NCI-H526 (cell line): ENCODE measurements at regions not wholly inside any gene's neighbourhood (a gene's known extent, or its start where the extent isn't known, plus 50 kb on each side); places are given as distances from the start of the nearest gene placed in this dataset.

Experiments
- DNase-seq, 2 experiments: peaks; one replicate each; lab custom pipeline; 2025; lab: John Stamatoyannopoulos, UW

DNA sequence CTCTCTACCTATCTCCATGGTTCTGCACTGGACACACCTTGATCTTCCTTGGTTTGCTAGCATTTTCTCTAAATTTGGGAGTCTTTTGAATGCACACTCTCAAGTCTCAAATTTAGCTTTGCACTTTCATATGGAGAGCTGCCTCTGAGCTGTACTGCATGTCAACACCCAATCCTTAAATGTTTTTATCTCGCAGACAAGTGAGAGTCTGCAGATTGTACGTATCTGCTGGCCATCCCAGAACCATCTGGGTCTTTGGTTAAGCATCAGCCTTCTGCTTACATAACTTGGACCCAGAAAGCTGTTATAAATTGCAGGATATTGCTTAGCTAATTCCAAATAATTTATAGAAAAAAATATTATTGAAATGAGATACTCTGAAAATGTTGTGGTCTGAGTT is 111.4 kb upstream of the GRAMD2B start:
- no peak for DNase-seq

DNA sequence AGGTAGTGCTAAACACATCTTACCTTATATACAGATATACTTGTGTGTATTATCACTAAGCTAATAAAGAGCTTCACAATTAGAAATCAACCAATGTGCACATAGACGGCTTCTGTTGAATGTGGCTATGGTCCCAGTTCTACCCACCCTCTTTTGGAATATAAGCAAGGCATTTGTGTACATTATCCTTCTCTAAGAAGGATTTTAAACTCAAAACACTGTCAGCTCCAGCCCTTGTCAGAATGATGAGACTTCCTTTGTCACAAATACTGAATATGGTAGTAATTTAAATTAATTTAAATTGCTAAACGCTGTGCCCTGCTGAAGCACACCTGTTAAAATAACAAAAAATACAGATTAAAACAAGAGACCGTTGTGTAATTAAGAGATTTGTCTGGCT is 107.9 kb upstream of the GRAMD2B start:
- DNase-seq: no peak

DNA sequence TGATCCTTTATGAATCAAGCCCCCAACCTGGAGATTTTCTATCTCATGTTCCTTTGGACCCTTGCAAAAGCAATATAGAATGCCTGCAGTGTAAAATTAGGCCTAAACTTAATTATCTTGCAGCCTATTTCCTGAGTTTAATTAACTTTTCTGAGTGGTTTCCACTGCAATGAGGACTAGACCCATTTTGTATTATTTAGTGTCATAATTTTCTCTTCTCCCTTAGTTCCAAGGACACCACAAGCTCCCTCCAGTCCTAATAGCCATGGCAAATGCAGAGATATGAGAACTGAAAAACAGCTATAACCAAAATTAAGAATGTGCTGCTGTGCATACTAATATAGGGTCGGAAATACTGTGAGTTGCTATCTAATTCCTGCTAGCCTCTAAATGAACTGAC is 90.9 kb upstream of the GRAMD2B start:
- DNase-seq: no peak

DNA sequence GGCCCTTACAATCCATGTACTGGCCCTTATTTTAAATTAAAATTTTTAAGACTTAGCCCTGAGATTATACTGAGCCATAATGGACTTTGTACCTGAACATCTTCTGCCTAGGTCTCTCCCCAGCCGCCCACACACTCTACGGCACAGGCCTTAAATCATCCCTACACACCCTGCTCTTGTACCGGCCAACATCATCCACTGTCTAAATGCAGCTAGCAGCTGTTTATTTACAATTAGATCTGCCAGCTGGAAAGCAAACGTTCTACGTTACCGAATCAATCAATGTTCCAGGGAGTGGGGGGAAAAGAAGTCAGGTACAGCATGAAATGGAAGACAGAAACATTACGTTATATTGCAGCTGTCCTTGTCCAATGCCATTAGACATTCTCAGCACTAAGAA is 88.4 kb upstream of the GRAMD2B start:
- DNase-seq: no peak

DNA sequence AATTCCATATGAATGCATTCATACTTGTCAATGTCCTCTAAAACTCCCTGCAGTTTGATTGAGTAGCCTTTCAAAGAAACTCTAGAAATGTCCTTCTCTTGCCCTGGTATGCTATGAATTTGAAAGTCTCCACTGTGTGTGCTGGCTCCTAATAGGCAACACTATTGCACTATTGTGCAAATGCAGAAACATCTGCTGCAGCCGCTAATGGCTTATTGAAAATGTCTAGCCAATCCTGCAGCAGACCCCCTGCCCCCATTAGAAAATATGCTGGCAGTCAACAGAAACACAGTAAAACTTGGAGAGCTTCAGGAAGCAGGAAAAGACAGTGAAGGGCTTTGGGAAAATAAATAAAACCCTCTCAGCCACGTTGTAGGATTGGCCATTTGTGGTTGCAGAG is 87.3 kb upstream of the GRAMD2B start:
- no peak for DNase-seq

DNA sequence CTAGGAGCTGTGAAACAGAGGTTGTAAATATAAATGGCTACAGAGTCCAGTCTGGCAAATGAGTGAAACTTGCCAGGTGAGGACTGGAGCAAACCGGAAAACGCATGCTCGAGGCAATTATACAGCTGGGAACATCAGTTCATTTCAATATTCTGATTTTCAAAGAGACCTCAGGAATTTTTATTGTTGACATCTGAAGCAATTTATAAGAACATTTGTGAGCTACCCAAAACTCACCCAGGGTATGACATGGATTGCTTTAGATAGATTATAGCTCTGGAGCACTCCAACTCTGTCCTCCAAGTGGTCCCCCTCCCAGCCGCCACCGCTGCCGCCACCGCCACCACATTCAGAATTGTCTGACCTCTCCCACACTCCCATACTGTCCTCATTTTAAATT is 84.6 kb upstream of the GRAMD2B start:
- no peak for DNase-seq

DNA sequence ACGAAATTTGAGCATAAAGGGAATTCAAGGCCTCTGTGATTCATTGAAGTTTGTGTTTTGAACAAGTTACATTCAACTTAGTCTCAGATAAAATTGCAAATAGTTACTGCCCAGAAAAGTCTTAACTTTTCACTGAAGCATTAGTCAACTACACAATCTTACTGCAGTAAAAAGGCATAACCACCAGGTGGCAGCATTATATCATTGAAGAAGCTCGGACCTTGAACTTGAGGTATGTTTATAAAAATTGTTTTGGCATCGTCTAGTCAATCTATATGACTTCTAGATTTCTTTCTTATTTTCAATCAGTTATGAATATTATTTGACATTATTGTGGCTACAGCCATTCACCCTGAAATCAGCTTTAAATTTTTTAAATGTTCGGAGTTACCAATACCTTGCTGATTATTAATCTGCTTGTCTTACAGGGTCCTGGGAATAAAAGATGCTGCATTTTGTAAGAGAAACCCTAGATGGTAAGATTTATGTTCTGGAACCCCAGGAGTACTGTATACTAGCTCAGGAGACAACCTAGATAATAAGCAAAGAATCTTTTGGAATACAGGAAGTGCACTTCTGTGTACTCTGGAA is 83.9 kb upstream of the GRAMD2B start:
- peak in 1 of 2 experiments; percentile 40 for DNase-seq

DNA sequence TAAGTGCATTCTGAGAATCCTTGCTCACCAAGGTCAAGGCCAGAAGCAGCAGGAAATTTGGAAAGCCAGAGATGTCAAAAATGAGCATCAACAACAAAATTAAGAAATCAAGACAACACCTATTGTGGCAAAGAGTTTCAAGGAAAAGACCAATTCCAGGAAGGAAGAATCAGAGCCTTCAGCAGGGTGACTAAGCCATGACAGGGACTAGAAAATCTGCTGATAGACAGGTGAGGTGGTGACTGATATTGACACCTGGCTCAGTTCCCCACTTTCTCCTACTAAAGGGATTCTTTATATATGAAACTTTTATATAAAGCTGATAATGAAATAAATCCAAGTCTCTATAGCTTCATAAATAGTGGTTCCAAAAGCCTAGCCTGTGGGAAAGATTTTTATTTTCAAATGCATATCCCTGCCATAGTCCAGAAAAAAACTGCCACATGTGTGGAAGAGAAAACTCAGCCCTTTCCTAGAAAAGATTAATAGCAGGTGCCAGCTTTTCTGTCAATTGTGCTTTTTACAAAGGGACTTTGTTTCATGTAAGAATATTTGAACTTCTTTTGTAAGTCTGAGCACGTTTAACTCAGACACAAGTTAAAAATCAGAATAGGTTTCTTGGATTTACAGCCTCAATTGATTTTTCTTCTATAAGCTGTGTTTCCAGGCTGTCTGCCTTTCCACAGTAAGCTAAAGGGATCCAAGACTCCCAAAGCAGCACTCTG is 81.1 kb upstream of the GRAMD2B start:
- no peak for DNase-seq

DNA sequence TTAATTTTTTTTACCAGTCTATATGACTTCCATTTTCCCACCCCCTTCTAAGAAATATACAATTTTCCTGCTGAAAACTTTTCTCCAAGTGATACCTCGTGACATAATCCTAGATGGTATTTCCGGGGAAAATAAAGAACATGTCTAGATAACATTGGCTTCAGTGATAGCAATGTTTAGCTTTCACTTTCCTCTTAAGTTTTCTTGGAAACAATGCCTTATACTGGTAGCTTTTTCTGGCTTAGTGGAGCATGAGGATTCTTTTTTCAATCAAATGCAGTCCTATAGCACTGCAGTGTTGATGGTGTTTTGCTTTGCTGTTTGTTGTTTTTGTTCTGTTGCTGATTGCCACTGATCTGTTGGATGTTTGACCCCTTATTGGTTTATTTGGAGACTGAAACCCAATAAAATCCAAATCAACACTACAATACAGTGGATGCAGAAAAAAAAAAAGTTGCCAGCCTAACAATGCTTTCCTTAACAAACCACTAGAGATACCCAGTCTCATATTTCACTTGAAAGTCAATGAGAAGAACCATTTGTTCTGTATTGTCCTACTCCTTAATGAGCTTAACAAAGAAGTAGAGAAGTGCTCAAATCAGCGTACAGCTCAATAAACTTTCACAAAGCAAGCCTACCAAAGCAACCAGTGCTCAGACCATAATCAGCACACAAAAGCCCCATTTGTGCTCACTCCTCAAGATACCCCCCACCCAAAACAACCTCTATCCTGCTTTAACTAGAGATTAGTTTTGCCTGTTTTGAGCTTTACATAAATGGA is 74.2 kb upstream of the GRAMD2B start:
- DNase-seq: no peak

DNA sequence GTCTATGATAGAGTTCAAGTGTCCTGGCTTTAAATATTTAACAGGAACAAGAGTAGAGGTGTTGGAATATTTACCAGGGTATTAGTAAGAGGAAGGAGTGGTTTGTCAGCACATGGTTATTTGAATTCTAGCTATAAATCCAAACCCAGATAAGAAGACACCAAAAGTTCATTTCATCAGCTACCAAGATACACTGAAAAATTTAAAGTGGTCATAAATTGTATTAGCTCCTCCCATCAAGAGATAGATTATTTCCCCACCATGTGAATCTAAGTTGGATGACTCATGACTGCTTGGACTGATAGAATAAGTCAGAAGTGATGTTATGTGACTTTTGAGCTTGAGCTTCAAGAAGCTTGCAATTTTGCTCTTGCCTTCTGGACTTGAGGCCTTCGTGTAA is 72.1 kb upstream of the GRAMD2B start:
- no peak for DNase-seq

DNA sequence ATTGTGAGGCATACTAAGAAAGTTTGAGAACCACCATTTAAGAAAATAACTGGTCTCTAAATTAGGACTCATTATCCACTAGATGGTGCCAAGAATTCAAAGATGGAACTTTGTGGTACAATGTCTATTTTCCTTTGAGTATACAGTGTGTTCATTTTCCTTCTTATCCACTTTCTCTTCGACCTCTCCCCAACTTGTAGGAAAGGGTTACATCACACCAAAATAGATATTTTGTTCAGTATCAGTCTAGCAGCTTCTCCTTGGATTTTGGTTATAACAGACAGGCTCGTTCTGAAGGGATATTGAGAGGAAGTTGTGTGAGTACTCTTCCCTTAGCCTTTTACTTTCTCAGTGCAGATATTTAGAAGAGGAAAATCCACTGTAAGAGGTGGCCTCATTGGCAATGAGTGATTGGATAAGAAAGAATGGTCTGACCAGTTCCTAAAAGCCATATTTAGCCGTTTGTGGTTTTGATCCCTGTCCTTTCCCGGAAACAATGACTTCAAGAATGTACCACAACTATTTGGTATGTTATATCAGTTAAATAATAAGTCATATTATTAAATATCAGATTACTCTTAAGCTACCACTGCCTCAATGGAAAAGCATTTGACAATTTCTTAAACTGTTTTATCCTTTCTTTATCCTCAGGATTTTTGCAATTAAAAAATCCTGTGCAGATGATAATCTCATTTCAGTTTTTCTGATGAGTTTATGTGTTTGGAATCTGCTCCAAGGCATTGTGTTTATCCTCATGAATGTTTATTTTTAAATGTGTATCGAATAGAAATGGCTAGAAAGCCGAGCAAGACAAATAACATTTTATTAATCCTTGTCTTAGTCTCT is 69.0 kb upstream of the GRAMD2B start:
- peak; percentile 30 to 36 for DNase-seq

DNA sequence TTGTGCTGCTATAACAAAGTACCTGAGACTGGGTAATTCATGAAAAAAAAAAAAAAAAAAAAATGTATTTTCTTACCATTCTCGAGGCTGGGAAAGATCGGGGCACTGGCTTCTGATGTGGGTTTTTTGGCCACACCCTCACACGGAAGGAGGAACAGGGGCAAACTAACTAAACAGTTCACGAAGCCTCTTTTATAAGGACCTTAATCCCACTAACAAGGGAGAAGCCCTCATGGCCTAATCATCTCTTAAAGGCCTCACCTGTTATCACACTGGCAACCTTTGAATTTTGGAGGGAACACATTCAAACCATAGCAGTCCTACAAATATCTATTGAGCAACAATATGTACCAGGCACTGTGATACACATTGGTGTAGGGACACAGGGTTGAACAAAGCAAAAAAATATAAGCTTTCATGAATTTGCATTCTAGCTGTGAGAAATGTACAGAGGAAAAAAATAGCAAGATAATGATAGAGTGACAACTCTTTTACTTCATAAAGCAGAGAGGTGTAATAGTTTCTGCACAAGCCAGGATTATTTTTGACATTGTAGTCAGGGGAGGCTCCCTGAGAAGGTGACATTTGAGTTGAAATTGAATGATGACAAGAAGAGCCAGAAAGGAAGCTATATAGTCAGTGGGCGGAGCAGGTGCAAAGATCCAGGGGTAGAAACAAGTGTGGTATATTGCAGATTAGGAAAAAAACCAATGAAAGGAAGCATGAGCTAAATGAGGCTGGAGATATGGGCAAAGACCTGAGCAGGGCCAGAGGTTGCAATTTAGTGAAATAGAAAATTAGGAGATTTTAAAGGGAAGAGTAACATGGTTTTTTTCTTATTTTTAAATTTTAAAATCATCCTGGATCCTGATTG is 68.1 kb upstream of the GRAMD2B start:
- DNase-seq: no peak

DNA sequence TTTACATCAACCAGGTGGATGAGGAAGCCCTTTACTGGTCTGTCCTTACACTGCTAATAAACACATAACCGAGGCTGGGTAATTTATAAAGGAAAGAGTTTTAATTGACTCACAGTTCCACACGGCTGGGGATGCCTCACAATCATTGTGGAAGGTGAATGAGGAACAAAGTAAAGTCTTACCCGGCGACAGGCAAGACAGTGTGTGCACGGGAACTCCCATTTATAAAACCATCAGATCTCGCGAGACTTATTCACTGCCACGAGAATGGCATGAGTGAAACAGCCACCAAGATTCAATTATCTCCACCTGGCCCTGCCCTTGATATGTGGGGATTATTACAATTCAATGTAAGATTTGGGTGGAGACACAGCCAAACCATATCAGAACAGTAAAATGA is 67.3 kb upstream of the GRAMD2B start:
- DNase-seq: no peak

DNA sequence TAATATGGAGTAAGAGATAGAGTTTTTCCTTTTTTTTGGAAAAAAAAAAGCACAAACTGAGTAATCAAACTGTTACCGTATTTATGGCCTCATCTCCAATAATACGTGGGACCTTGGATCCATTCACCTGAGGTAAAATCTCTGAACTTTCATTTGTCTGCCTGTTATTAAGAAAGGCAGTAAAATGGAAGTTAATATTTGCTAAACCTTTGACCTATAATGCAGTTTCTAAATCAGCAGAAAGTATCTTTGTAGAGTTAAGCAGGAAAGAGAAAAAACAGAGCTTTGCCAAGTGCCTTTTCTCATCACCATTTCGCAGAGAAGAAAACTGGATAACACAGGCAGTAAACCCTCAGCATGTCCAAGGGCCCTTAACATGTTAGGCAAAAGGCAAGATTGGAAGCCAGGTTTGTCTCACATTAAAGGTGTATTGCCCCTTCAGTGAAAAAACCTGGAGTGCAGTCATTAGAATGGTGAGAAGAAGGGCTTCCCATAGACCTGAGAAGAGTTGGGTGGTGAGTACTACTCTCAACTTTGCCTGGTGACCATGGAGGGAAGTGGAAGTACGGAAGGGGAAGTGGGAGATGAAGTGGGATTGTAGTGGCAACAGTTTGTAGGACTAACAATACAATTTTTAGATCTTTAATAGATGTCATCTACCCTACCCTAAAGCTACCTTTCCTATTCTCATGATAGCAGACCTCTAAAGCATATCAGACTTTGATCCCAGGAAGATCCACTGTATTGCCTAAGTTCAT is 65.4 kb upstream of the GRAMD2B start:
- DNase-seq: no peak

DNA sequence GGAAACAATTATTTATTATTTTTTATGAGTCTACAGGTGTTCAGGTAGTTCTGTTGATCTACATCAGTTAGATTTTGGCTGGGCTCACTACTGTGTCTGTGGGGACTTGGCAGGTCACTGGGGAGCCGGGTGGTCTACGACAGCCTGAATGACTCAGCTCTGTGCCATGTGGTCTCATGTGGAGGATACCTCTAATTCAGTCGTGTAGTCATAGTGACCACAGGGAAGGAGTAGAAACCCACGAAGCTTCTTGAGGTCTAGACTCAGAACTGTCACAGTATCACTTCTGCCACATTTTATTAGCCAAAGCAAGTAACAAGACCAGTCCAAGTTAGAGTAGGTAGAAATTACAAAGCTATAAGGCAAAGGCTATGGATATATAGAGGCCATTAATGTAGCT is 64.7 kb upstream of the GRAMD2B start:
- no peak for DNase-seq

DNA sequence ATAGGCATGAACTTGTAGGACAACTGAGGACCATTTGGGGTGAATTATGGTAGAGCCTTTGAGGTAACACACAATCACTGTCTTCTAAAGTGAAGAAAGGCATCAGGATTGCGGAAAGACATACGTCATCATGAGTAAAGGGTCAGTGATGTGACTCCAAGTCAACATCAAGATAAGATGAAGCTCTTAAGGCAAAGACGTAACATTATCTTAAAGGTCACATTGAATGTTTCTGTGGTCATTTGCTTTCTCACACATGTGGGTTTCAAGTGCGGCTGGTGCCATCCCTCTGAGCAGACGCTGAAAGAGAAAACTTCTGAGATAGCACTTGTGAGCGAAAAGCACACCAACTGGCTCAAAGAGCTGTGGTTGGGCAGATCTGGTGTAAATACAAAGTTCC is 63.3 kb upstream of the GRAMD2B start:
- DNase-seq: no peak

DNA sequence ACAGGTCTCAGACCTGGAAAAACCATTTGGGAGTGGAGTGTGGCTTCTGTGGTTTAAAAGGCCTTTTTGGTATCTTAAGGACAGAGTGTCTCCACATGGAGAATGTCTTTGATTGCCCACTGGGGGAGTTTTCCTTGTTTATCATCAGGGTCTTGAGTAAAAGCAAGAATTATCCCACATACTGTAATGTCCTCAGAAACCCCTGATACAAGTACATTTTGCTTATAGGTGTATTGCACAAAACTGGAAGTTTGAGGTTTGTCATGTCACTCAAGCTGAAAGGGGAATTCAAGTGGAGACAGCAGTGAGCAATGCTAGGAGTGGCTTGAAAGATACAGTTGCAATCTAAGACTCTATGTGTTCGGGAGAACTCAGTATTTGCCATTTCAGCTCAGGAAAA is 62.7 kb upstream of the GRAMD2B start:
- no peak for DNase-seq

DNA sequence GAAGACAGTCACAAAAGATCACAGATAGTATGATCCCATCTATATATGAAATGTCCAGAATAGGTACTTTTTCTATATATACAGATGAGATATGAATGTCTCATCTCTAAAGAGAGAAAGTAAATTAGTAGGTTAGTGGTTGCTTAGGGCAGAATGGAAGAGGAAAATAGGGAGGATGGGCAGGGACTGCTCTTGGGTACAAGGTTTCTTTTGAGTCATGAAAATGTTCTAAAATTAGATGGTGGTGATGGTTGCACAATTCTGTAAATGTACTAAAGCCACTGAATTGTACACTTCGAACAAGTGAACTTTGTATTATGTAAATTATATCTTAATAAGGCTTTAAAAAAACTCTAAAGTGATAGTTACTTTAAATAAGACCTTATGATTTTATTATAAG is 59.6 kb upstream of the GRAMD2B start:
- no peak for DNase-seq

DNA sequence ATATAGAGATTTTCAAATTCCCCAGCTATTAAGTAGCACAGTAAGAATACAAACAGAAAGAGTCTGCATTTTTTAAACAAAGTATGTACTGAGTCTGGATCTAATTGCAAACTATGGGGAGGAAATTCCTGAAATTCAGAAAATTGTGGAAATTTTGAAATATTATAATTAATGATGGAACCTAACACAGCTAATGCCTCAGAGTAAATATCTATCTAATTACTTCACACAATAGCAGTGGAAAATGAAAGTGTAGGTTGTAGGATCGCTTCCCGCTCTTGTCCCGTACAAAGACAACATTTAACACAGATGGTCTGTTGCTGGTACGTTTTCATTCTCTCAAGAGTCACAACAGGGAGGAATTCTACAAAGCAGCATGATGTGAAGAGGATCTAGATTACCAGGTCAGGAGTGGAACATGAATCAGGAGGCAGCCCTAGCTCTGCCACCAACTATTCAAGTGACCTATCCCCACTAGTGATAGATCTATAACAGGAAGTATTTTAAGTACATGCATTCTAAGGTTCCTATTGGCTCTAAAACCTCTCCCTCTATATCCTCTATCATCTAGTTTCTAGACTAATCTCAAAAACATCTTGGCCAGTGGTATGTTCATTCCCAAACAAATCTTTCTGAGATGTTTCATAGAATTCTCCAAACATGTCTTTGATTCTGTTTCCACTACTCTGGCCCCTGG is 58.9 kb upstream of the GRAMD2B start:
- no peak for DNase-seq
